ENCODE measurements at regions not wholly inside any gene's neighbourhood (a gene's known extent, or its start where the extent isn't known, plus 50 kb on each side); places are given as distances from the start of the nearest gene placed in this dataset.

GRCh38 chr21:36636439-36636838 lies 62.5 kb upstream of the SIM2 start:
- DNase-seq = no peak

GRCh38 chr21:36639769-36640168 lies 59.1 kb upstream of the SIM2 start:
- no peak for DNase-seq

- DNase-seq = no peak
Observed at GRCh38 chr21:36640174-36640720, 58.7 kb upstream of the SIM2 start.

GRCh38 chr21:36640721-36641244 lies 58.1 kb upstream of the SIM2 start:
- no peak for DNase-seq

GRCh38 chr21:36641346-36641745 lies 57.6 kb upstream of the SIM2 start:
- no peak for DNase-seq

GRCh38 chr21:36641886-36642285 lies 57.0 kb upstream of the SIM2 start:
- no peak for DNase-seq

GRCh38 chr21:36642777-36643176 lies 56.1 kb upstream of the SIM2 start:
- DNase-seq = no peak

- DNase-seq = no peak
Observed at GRCh38 chr21:36643374-36644250, 55.3 kb upstream of the SIM2 start.

GRCh38 chr21:36646011-36646410 lies 52.9 kb upstream of the SIM2 start:
- DNase-seq = no peak

- no peak for DNase-seq
Observed at GRCh38 chr21:36646645-36647044, 52.3 kb upstream of the SIM2 start.

GRCh38 chr21:36647279-36648093 lies 51.4 kb upstream of the SIM2 start:
- DNase-seq = no peak

All from NCI-H82 (cell line).